Activated T-helper 1 cell treated with anti-CD3 and anti-CD28 coated beads, Interleukin-12 subunit alpha, Interleukin-12 subunit beta, Interleukin-2, Interleukin-4 antibody, amounts not matched to agents 30 ng/mL and 10 ng/mL and 1 ng/mL, durations not matched to agents 14 hours and 24 hours and 36 hours (primary cell): ENCODE measurements at regions not wholly inside any gene's neighbourhood (a gene's known extent, or its start where the extent isn't known, plus 50 kb on each side); places are given as distances from the start of the nearest gene placed in this dataset.

ENCODE experiments used
- DNase-seq: peaks from one replicate; pipeline ENCODE4 v3.0.0; 2021; ENCODE audit warnings: low spot score
- H3K27ac Mint-ChIP-seq: one replicate; pipeline ENCODE4 v1.8.0; 2021; ENCODE audit warnings: mild to moderate bottlenecking, mixed read lengths
- H3K27me3 Mint-ChIP-seq: one replicate; pipeline ENCODE4 v1.8.0; 2022; ENCODE audit warnings: mild to moderate bottlenecking, moderate library complexity, mixed read lengths; ENCODE audit not compliant: insufficient read depth
- H3K36me3 Mint-ChIP-seq: one replicate; pipeline ENCODE4 v1.8.0; 2021; ENCODE audit warnings: low read depth, mixed read lengths
- H3K4me1 Mint-ChIP-seq: one replicate; pipeline ENCODE4 v1.8.0; 2021; ENCODE audit warnings: low read depth, mixed read lengths
- H3K4me3 Mint-ChIP-seq: one replicate; pipeline ENCODE4 v1.8.0; 2021; ENCODE audit warnings: mild to moderate bottlenecking, moderate library complexity, mixed read lengths
- H3K9me3 Mint-ChIP-seq: one replicate; pipeline ENCODE4 v1.8.0; 2021; ENCODE audit warnings: mixed read lengths
- intact Hi-C: fragments of 100-400 bp; cut with micrococcal nuclease; formaldehyde crosslinking; loops from one replicate; pipeline ENCODE4 v1.15.1; 2024

DNA sequence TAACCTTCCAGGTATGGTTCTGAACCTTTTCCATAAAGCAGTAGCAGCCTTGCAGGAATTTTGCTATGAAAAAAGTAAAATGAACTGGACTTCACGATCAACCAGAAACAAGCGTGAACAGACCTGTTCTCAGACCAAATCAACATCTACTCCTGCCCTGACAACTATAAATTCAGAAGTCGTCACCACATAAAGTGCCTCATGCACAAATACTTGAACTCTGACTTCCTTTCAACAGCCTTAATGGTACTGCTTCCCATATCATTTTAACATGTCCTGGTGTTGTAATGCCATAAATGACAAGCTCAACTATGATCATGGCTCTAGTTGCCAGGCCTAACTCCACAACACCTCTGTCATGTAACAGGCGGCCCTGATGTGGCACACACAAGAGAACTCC lies 262.4 kb downstream of the MTX2 start:
- Mint-ChIP-seq H3K27ac (no peak overlapping the region), H3K36me3 (no peaks in the 10 kb centered on the region), H3K4me1 (no peaks in the 10 kb centered on the region), H3K4me3 (no peak overlapping the region), H3K9me3 (no peaks in the 10 kb centered on the region), H3K27me3 (peaks cover 7% of the 10 kb centered on the region)
- intact Hi-C loops, result no loop called here
- no peak for DNase-seq

DNA sequence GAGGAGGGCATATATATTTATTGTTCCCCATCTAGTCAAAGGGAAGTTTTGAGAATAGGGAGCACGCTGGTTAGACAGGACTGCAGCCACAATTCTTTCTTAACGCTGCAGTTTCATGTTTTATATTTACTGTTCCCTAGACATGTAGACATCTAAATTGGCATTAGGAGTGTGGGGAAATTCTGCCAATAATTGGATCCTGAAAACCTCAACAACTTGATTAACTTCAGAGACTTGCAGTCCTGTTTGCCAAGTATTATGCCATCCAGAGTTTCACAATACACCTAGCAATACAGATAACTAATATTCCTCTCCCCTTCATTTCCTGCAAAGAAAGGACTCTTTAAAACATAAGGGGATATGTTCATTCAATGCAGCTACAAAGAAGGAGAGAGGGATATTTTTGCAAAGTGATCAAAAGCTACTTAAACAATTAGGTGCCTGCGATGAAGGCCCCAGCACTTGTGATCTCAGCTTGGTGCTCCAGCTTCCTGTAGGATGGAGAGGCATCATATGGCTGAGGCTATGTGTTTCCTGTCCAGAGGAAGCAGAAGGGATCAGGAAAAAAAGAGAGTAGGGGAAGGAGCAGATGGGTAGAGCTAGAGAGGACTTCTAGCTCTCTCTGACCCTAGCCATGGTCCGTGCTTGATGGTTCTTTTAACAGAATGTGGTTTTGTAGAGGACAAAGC lies 264.4 kb downstream of the MTX2 start:
- intact Hi-C loops, result no loop called here
- H3K27me3 Mint-ChIP-seq, result peaks cover 7% of the 10 kb centered on the region
- no peaks in the 10 kb centered on the region for H3K4me1 Mint-ChIP-seq
- no peaks in the 10 kb centered on the region for H3K9me3 Mint-ChIP-seq
- no peak for DNase-seq
- H3K4me3 Mint-ChIP-seq, result no peak overlapping the region
- no peak overlapping the region for H3K27ac Mint-ChIP-seq
- no peaks in the 10 kb centered on the region for H3K36me3 Mint-ChIP-seq

DNA sequence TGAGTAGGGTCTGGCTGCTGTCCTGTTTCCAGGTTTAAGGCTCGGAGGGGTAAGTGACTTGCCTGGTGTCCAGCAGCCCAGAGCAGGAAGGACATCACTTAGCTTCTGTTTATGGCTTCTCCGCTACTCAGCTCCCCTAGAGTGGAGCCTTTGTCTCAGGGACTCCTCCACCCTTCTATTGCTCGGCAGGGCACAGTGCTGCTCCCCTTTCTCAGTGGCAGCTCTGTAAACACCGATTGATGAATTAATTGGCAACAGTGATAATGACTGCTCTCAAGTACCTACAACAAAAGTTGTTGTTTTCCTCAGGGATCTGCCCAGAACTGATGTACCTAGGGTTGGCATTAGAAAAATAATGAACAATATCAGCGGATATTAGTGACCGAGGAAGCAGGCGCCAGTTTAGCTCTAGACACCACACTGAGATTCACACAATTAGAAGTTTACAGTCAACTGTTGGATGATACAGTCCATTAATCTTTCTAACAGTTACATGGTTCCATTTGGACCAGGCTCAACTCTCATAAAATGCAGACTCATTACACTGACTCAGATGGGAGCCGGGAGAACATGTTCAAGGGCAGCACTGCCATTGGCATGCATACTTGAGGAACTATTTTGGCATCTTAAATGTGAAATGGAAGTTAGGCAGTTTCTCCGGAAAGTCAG lies 265.7 kb downstream of the MTX2 start:
- intact Hi-C loops, result no loop called here
- peaks cover 2% of the 10 kb centered on the region for H3K27me3 Mint-ChIP-seq
- DNase-seq, result no peak

GRCh38 chr2:176535467-176536113 lies 266.3 kb downstream of the MTX2 start:
- Mint-ChIP-seq H3K36me3 (no peaks in the 10 kb centered on the region), H3K4me3 (no peak overlapping the region), H3K27me3 (peaks cover 2% of the 10 kb centered on the region), H3K9me3 (no peaks in the 10 kb centered on the region), H3K4me1 (no peaks in the 10 kb centered on the region), H3K27ac (no peak overlapping the region)
- DNase-seq, result no peak
- intact Hi-C loops, result no loop called here

More for the DNA sequence above, 265.7 kb downstream of the MTX2 start:
- no peaks in the 10 kb centered on the region for H3K36me3 Mint-ChIP-seq
- H3K9me3 Mint-ChIP-seq, result no peaks in the 10 kb centered on the region
- no peak overlapping the region for H3K27ac Mint-ChIP-seq
- H3K4me1 Mint-ChIP-seq, result no peaks in the 10 kb centered on the region
- H3K4me3 Mint-ChIP-seq, result no peak overlapping the region

GRCh38 chr2:176536439-176537133 lies 267.3 kb downstream of the MTX2 start:
- no peak overlapping the region for H3K27ac Mint-ChIP-seq
- intact Hi-C loops, result no loop called here
- H3K4me1 Mint-ChIP-seq, result no peaks in the 10 kb centered on the region
- H3K4me3 Mint-ChIP-seq, result no peak overlapping the region
- H3K27me3 Mint-ChIP-seq, result peaks cover 2% of the 10 kb centered on the region
- no peaks in the 10 kb centered on the region for H3K36me3 Mint-ChIP-seq
- H3K9me3 Mint-ChIP-seq, result no peaks in the 10 kb centered on the region
- DNase-seq, result no peak

DNA sequence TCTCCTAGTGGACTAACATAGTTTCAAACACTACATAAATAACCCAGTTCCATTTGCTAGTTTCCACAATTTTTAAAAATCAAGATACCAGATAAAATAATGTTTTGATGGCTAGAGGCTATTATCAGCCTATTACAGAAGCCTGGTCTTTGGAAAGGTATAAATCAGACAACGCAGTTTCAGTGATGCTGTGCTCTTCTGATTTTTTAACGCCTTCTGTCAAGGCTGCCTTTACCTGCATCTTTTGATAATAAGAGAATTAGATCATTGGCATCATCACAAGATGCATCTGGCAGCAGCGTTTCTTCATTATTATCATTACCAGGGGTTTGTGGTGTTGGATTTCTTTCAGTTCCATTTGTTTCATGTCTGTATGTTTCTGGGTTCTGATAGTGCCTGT lies 268.7 kb downstream of the MTX2 start:
- H3K27me3 Mint-ChIP-seq, result peaks cover 3% of the 10 kb centered on the region
- H3K4me3 Mint-ChIP-seq, result no peak overlapping the region
- H3K36me3 Mint-ChIP-seq, result no peaks in the 10 kb centered on the region
- intact Hi-C loops, result no loop called here
- H3K27ac Mint-ChIP-seq, result no peak overlapping the region
- DNase-seq, result no peak
- no peaks in the 10 kb centered on the region for H3K9me3 Mint-ChIP-seq
- no peaks in the 10 kb centered on the region for H3K4me1 Mint-ChIP-seq

- H3K4me3 Mint-ChIP-seq, result no peak overlapping the region
- H3K36me3 Mint-ChIP-seq, result no peaks in the 10 kb centered on the region
- DNase-seq, result no peak
- no peak overlapping the region for H3K27ac Mint-ChIP-seq
- intact Hi-C loops, result no loop called here
- no peaks in the 10 kb centered on the region for H3K9me3 Mint-ChIP-seq
- peaks cover 11% of the 10 kb centered on the region for H3K27me3 Mint-ChIP-seq
- H3K4me1 Mint-ChIP-seq, result no peaks in the 10 kb centered on the region
Measured at GRCh38 chr2:176540995-176541394, 271.8 kb downstream of the MTX2 start.

DNA sequence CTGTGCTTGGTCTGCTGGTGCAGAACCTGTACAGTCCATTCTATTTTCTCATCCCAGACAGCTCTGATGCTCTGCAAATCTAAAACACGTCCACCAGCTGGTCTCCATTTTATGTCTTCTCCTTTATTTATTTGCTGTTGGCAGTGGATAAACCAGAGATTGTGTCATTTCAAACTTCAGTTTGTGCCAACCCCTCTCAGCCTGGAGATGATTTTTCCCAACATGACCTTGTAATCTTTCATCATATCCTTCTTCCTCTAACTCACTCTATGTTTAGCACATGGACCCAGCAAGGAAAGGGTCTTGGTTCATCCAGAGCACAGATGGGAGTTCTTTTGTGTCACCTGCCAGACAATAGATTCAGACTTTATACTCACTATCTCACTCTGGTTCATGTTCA lies 273.2 kb downstream of the MTX2 start:
- H3K4me1 Mint-ChIP-seq, result no peaks in the 10 kb centered on the region
- H3K27ac Mint-ChIP-seq, result no peak overlapping the region
- intact Hi-C loops, result no loop called here
- no peaks in the 10 kb centered on the region for H3K9me3 Mint-ChIP-seq
- H3K4me3 Mint-ChIP-seq, result no peak overlapping the region
- H3K36me3 Mint-ChIP-seq, result no peaks in the 10 kb centered on the region
- H3K27me3 Mint-ChIP-seq, result peaks cover 12% of the 10 kb centered on the region
- no peak for DNase-seq

DNA sequence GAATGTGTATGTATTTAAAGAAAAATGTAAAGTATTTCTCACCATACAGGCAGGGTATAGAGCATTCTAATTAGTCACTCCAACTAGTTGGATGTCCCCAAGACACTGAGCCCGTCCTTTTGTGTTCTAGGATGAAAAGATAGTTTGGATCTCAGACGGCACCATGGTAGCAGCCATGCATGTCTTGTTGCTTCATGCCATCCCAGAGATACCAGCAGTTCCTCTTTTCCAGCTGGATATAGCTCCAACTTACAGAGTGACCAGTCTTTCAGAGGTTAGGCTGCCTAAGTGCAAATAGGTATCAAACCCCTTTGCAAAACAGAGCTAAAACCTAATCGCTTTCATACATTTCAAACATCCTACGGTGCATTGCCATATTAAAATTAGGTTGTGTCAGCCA lies 275.3 kb downstream of the MTX2 start:
- Mint-ChIP-seq H3K36me3 (no peaks in the 10 kb centered on the region), H3K27ac (no peak overlapping the region), H3K4me1 (no peaks in the 10 kb centered on the region), H3K9me3 (no peaks in the 10 kb centered on the region), H3K27me3 (peaks cover 12% of the 10 kb centered on the region), H3K4me3 (no peak overlapping the region)
- intact Hi-C loops, result no loop called here
- no peak for DNase-seq

DNA sequence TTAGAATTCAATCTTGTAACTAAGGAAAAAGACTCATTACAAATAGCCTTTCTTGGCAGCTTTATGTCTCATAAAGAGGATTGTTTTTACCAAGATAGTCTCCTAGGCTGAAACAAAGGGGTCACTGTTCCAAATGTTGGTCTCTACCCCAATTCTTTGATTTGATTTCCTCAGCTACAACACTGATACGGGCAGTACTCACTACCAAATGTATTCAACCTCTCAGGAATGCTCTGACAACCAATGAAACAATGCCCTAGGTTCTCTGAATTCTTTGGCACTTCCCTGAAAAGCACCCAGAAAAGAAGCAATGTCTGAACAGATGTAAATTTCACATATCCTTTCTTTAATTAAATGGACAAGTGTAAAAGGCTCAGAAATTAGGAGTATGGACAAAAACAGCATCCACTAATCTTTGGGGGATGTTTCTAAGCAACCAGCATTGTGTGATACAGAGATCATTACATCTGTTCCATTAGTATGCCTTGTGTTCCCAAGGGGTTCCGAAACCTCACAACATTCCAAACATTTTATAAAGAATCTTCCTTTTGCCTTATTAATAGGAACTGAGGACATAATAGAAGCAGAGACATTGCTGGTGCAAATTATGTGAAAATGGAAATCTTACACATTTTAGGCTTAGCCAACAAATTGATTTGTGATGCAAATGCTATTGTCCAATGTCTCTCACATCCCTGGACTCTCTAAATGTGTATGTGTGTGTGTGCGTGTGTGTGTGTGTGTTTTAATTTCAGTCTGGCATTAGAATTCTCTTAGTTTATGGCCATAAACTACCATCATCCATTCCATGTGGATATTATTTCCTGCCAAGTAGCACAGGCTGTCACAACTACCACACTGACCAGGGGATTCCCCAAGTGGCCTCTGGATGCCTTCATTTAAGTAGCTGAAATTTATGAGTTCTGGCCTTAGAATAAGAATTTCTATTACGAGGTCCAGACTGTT lies 276.0 kb downstream of the MTX2 start:
- Mint-ChIP-seq H3K27me3 (peaks cover 12% of the 10 kb centered on the region), H3K27ac (no peak overlapping the region), H3K36me3 (no peaks in the 10 kb centered on the region), H3K4me1 (no peaks in the 10 kb centered on the region), H3K9me3 (no peaks in the 10 kb centered on the region), H3K4me3 (no peak overlapping the region)
- intact Hi-C loops, result no loop called here
- no peak for DNase-seq

DNA sequence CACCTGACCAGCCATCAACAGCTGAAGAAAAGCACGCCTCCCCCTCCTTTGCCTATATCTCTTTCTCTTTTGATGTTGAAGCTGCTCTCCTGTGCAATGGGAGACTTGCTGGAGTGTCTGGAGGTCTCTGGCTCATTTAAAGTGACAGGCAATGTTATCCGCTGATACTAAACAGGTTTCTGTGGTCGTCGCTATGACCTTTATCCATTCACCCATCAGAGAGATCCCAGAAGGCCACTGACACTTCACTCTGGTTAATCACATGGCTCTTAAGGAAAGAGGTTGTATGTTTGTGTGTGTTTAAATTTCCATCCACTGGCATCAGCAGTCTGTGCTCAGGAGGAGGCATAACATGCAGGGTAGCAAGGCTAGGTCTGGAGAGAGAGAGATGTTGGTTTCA lies 277.3 kb downstream of the MTX2 start:
- DNase-seq, result no peak
- no peaks in the 10 kb centered on the region for H3K9me3 Mint-ChIP-seq
- intact Hi-C loops, result no loop called here
- H3K27me3 Mint-ChIP-seq, result peaks cover 15% of the 10 kb centered on the region
- H3K4me3 Mint-ChIP-seq, result no peak overlapping the region
- H3K27ac Mint-ChIP-seq, result no peak overlapping the region
- H3K4me1 Mint-ChIP-seq, result no peaks in the 10 kb centered on the region
- H3K36me3 Mint-ChIP-seq, result no peaks in the 10 kb centered on the region

DNA sequence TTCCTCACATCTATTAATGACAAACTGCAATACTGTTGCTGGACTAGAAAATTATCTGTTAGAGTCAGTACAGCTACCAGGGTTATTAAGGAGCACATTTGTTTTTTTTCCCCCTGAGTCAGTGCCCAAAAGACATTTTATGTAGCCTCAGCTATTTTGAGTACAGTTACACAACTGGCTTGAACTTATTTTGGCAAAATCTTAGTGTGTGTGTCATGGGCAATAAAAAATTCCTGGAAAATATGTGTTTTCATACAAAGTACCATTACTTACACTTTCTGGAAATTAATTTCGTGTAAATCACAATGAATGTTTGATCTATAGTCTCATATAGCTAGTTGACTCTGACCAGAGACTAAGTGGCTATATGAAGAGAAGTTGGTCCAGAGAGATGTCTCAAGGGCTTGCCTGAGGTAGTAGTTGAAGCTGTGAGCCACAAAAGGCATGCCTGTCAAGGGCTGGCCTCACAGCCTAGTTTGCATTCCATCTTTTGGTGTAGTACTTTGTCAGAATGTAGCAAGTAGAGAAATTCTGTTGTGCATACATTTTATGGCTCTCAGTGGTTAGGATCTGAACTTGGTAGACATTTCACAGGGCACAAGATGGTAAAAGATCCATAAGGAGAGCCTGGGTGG lies 283.4 kb downstream of the MTX2 start:
- H3K27me3 Mint-ChIP-seq, result peaks cover 27% of the 10 kb centered on the region
- intact Hi-C loops, result loop anchor here (1.0 to 5.0 kb wide), 3 partner anchors 85 to 425 kb away; partner anchors contain the start of gene HOXD8
- H3K9me3 Mint-ChIP-seq, result no peaks in the 10 kb centered on the region
- H3K4me1 Mint-ChIP-seq, result peaks cover 14% of the 10 kb centered on the region
- H3K4me3 Mint-ChIP-seq, result no peak overlapping the region
- no peak for DNase-seq
- no peaks in the 10 kb centered on the region for H3K36me3 Mint-ChIP-seq
- no peak overlapping the region for H3K27ac Mint-ChIP-seq
